C4-2B (cell line): ENCODE measurements at regions not wholly inside any gene's neighbourhood (a gene's known extent, or its start where the extent isn't known, plus 50 kb on each side); places are given as distances from the start of the nearest gene placed in this dataset.
"Not testable (repeated sequence)": the region's sequence is repeated elsewhere in the genome, so short reads cannot be mapped to it uniquely, and the experiment has no call there.

ENCODE experiments used
- H3K27ac ChIP-seq: fragments of 450-650 bp; 2 replicates; pipeline ENCODE4 v1.5.1; 2017
- ZFX ChIP-seq: fragments of 450-650 bp; IDR thresholded peaks from 2 replicates; pipeline ENCODE4 v1.6.1; 2017
- TF ChIP-seq, protein P1 (sequence below): fragments of 450-650 bp; conservative IDR thresholded peaks from 2 replicates; pipeline ENCODE4 v1.5.1; 2017; ENCODE audit warnings: mild to moderate bottlenecking

DNA sequence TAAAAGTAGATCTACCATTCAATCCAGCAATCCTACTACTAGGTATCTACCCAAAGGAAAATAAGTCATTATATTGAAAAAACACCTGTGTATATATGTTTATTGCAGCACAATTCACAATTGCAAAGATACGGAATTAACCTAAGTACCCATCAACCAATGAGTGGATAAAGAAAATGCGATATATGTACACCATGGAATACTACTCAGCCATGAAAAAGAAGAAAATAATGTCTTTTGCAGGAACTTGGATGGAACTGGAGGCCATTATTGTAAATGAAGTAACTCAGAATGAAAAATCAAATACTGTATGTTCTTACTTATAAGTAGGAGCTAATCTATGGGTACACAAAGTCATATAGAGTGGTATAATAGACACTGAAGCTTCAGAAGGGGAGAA lies 63.4 kb upstream of the PITX1 start:
- TF ChIP-seq ZFX, result no peak
- TF ChIP-seq, protein P1, sequence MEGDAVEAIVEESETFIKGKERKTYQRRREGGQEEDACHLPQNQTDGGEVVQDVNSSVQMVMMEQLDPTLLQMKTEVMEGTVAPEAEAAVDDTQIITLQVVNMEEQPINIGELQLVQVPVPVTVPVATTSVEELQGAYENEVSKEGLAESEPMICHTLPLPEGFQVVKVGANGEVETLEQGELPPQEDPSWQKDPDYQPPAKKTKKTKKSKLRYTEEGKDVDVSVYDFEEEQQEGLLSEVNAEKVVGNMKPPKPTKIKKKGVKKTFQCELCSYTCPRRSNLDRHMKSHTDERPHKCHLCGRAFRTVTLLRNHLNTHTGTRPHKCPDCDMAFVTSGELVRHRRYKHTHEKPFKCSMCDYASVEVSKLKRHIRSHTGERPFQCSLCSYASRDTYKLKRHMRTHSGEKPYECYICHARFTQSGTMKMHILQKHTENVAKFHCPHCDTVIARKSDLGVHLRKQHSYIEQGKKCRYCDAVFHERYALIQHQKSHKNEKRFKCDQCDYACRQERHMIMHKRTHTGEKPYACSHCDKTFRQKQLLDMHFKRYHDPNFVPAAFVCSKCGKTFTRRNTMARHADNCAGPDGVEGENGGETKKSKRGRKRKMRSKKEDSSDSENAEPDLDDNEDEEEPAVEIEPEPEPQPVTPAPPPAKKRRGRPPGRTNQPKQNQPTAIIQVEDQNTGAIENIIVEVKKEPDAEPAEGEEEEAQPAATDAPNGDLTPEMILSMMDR, result no peak
- no peak overlapping the region for H3K27ac ChIP-seq

DNA sequence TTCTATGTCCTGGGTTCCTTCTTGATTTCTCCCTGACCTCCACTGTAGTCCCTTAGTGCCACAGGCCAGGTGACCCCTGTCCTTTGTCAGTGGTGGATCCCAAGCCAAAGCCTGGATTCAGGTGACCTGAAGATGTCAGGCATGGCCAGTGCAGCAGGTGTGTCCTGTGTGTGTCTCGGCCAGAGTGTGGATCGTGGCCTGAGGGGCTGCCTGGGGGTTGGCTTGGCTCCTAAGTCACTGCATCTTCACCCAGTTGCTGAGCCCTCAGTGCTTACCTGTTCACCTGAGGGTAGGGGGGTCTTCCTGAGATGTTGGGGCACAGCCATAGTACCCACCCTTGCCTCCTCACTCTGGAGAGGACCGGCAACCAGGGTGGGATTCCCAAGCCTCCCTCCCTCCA lies 61.8 kb upstream of the PITX1 start:
- H3K27ac ChIP-seq, result no peak overlapping the region
- TF ChIP-seq, protein P1, result no peak
- TF ChIP-seq ZFX, result no peak

DNA sequence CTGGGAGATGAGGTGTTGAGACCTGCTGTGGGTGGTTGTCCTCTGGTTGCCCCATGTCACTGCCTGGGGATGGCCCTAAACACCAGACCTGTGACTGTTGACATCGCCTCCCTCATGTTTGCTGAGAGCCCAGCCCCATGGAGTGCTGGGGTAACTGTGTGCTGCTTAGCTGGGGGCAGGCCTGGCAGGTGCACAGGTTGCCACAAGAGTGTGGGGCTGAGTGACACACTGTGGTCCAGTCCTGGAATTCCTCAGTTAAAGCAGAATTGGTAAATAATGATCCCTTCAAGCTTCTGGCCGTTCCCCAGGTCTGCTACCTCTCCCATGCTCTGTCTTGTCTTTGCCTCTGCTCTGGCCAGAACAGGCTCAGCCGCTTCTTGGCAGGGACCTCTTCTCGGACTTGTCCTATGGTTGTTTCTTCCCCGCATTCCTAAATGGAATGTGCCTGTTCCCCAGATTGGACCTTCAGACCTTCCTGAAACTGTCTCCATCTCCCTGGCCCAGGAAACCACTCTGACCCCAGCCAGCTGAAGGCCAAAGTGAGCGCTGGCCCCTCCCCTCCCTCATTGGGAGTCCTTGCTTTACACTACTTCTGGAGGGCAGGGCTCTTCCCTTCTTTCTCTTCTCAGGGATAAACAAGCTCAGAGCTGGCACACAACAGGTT lies 61.2 kb upstream of the PITX1 start:
- TF ChIP-seq ZFX, result no peak
- TF ChIP-seq, protein P1, result no peak

DNA sequence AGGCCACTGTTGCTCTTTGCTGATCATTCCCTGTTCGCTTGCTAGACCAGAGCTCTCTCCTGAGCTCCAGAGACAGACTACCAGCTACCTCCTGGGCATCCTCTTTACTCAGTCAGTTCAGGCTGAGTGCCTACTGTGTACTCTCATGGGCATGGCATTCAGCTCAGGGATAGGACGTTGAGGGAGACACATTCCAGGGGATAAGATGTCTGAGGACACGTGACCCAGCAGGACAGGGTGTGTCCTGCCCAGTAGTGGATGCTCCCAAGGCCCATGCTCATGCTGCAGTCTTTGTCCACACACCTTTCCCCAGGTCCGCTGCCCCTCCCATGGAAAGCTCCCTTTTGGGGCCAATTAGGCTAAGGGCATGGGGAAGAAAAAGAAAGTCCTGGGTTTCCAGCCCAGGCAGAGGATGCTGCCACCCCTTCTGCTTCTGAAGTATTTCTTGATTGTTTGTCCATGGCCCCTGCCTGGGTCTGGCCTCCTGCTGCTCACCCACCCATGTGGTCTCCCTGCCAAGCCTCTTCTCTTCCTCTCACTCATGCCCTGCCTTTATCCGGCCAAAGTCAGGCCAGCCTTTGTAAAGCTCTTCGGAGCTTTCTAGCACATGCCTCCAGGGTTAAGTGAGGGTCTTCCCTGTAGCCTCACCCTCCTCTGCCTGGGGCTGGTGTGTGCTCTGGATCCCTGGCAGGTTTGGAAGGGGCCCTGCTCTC lies 60.5 kb upstream of the PITX1 start:
- no peak overlapping the region for H3K27ac ChIP-seq
- no peak for TF ChIP-seq ZFX
- TF ChIP-seq, protein P1, result no peak

More for the DNA sequence above, 61.2 kb upstream of the PITX1 start:
- no peak overlapping the region for H3K27ac ChIP-seq

DNA sequence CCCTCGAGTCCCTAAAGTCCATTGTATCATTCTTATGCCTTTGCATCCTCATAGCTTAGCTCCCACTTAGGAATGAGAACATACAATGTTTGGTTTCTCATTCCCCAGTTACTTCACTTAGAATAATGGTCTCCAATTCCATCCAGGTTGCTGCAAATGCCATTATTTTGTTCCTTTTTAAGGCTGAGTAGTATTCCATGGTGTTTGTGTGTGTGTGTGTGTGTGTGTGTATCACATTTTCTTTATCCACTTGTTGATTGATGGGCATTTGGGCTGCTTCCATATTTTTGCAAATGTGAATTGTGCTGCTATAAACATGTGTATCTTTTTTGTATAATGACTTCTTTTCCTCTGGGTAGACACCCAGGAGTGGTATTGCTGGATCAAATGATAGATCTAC lies 59.5 kb upstream of the PITX1 start:
- H3K27ac ChIP-seq, result not testable (repeated sequence)

DNA sequence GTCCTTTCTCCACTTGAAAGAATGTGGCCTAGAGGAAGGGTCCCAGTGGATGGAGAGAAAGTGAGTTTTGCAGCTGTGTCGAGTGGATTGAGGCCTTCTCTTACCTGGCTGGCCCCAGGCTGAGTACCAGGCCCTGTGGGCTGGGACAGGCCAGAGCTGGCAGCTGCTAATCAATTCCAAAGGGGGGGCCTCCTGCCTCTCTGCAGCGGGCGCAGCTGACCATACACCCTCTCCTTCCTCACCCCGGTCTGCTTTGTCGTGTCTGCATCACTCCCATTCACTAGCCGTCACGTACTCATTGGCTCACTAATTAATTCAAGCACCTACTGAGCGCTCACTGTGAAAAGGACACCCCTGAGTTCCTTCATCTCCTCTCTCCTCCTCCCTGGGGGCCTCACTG lies 58.4 kb upstream of the PITX1 start:
- TF ChIP-seq, protein P1, result no peak
- no peak for TF ChIP-seq ZFX
- H3K27ac ChIP-seq, result no peak overlapping the region

DNA sequence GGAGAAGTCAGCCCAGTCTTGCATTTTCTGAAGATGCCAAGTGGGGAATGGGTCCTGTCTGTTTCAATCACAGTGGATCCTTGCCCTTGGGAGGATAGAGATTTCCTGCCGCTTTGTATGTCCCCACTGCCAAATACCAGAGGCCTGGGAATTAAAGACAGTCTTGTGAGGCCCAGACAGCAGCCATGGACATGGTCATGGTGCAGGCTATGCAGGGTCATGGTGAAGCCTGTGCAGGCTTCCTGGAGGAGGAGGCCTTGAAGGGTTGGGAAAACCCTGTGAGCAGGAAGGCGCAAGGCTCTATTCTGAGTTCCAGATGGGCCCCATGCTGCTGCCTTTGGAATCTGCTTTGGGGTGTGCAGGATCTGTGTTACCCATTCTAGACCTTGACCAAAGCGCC lies 57.3 kb upstream of the PITX1 start:
- no peak overlapping the region for H3K27ac ChIP-seq
- TF ChIP-seq, protein P1, result no peak
- no peak for TF ChIP-seq ZFX

DNA sequence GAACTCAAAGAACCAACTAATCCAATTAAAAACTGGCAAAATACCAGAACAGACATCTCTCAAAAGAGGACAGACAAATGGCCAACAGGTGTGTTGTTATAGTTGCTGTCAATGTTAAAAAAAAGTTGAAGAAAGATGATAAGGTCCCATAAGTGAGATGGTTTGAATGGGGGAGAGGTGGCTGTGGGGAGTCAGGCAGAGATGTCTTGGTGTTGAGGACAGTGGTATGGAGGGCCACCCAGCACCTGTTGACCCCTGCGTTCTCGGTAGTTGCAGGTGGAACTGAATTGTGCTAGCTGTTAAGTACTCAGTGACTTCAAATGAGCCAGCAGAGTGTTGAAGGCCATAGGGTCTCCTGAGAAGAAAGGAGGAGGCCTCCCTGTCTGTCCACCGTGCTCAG lies 55.9 kb upstream of the PITX1 start:
- no peak for TF ChIP-seq ZFX
- TF ChIP-seq, protein P1, result no peak

More for the DNA sequence above, 55.9 kb upstream of the PITX1 start:
- no peak overlapping the region for H3K27ac ChIP-seq
